ENCODE measurements at regions not wholly inside any gene's neighbourhood (a gene's known extent, or its start where the extent isn't known, plus 50 kb on each side); places are given as distances from the start of the nearest gene placed in this dataset.

DNA sequence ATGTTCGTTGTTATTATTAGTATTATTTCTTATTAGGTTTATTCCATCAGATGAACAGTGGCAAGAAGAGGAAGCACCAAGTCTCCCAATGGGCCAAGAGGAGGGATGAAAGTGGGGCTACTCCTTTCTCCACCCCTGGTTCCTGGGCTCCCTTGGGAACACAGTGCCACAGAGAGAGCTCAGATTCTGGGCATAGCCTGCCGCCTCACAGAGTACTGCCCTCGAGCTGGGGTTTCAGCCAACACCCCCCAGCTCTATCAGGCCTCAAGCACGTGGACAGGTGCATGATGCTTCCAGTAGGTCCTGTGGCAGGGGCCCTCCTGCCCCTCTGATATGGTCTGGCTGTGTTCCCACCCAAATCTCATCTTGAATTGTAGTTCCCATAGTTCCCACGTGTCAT, 103.6 kb upstream of the RNF32 start:
- H2BK20ac ChIP-seq (ENCODE audit: low read depth, low read length): no peak overlapping the region
- H3K4me1 ChIP-seq (ENCODE audit: control insufficient read depth, insufficient read depth, low read length): no peaks in the 10 kb centered on the region
- H3K14ac ChIP-seq (replicated peaks; ENCODE audit: low read depth, low read length): no peak overlapping the region
- H4K5ac ChIP-seq (ENCODE audit: low read depth, low read length): no peak overlapping the region
- H3K4me3 ChIP-seq (ENCODE audit: insufficient read depth, low read depth, low read length): no peak overlapping the region
- H3K9me1 ChIP-seq (ENCODE audit: insufficient read depth, low read length): no peaks in the 10 kb centered on the region
- H2AFZ ChIP-seq (replicated peaks; ENCODE audit: low read length, poor library complexity): no peak overlapping the region
- H2BK120ac ChIP-seq (ENCODE audit: low read depth, low read length): no peak overlapping the region
- H4K20me1 ChIP-seq (ENCODE audit: insufficient read depth, low read length): no peaks in the 10 kb centered on the region
- no peak overlapping the region for H3K23ac ChIP-seq (ENCODE audit: low read depth, low read length)
- H3K56ac ChIP-seq (ENCODE audit: extremely low read depth, insufficient read depth, low read length): no peak overlapping the region
- no peak overlapping the region for H4K91ac ChIP-seq (ENCODE audit: insufficient read depth, low read depth, low read length)
- TF ChIP-seq RFX5 (IDR thresholded peaks at IDR 0.05; ENCODE audit: low read depth, low read length): no peak
- no peak for TF ChIP-seq USF2 (IDR thresholded peaks at IDR 0.05; ENCODE audit: low read depth, low read length)
- TF ChIP-seq RAD21 (IDR thresholded peaks at IDR 0.05; ENCODE audit: low read length): no peak
- TF ChIP-seq MAZ (IDR thresholded peaks at IDR 0.05; ENCODE audit: borderline replicate concordance, low read depth, low read length): no peak
- no peak for TF ChIP-seq MAFK (IDR thresholded peaks at IDR 0.05; ENCODE audit: low read depth, low read length)
- no peak for TF ChIP-seq FOS (IDR thresholded peaks at IDR 0.05; ENCODE audit: low read depth, low read length)
- no peak for TF ChIP-seq NFE2L2 (IDR thresholded peaks at IDR 0.05; ENCODE audit: low read depth, low read length)
- no peak for TF ChIP-seq ELK1 (IDR thresholded peaks at IDR 0.05; ENCODE audit: borderline replicate concordance, low read depth, low read length)
- TF ChIP-seq MXI1 (IDR thresholded peaks at IDR 0.05; ENCODE audit: borderline replicate concordance, low read depth, low read length): no peak
- no peak for TF ChIP-seq CEBPB (IDR thresholded peaks at IDR 0.05; ENCODE audit: low read depth, low read length)
- in situ Hi-C loops (cut with MboI; ENCODE audit: low sequenced_read_pairs): no loop called here
- ChIA-PET CTCF (no interaction called here), POLR2A (ENCODE audit: unreplicated experiment) (no interaction called here)
- H3K9ac ChIP-seq (ENCODE audit: low read depth, low read length): no peak overlapping the region
- dilution Hi-C loops (cut with HindIII; ENCODE audit: low sequenced_read_pairs, unreplicated experiment): no loop called here
- BruUV-seq (replicated peaks): no TSS peak
- no peak overlapping the region for H3K4ac ChIP-seq (ENCODE audit: low read depth, low read length)
- no peaks in the 10 kb centered on the region for H3K27me3 ChIP-seq (ENCODE audit: control insufficient read depth, insufficient read depth, low read length)
- H2AK9ac ChIP-seq (replicated peaks; ENCODE audit: low read depth, low read length, poor library complexity): no peak overlapping the region
- H2BK5ac ChIP-seq (ENCODE audit: low read depth, low read length, poor library complexity, severe bottlenecking): no peak overlapping the region
- peaks cover 14% of the 10 kb centered on the region for H3K9me3 ChIP-seq (ENCODE audit: control insufficient read depth, insufficient read depth, low read length)
- H3K27ac ChIP-seq (ENCODE audit: insufficient read depth, low read length): no peak overlapping the region
- DNase-seq (no peak), ATAC-seq (ENCODE audit: low read depth) (no peak)
- no peak overlapping the region for H2AK5ac ChIP-seq (ENCODE audit: low read depth, low read length)
- H2BK15ac ChIP-seq (ENCODE audit: low read depth, low read length): no peak overlapping the region
- no CpG with 5 or more reads among the region's 5 CpGs for WGBS, 2 experiments (ENCODE audit: extremely low coverage in 2 of 2, insufficient read length in 1 of 2)
- H3K4me2 ChIP-seq (ENCODE audit: low read depth, low read length): no peak overlapping the region
- no peak overlapping the region for H3K18ac ChIP-seq (ENCODE audit: low read depth, low read length)
- H3K36me3 ChIP-seq (ENCODE audit: control insufficient read depth, insufficient read depth, low read length): no peaks in the 10 kb centered on the region
- no peaks in the 10 kb centered on the region for H3K79me1 ChIP-seq (ENCODE audit: low read depth in 1 of 2, low read length in 2 of 2)
- intact Hi-C loops (cut with micrococcal nuclease): no loop called here
- no peak overlapping the region for H4K8ac ChIP-seq (ENCODE audit: low read depth in 2 of 2, low read length in 2 of 2)
